ENCODE measurements at regions not wholly inside any gene's neighbourhood (a gene's known extent, or its start where the extent isn't known, plus 50 kb on each side); places are given as distances from the start of the nearest gene placed in this dataset.

DNA sequence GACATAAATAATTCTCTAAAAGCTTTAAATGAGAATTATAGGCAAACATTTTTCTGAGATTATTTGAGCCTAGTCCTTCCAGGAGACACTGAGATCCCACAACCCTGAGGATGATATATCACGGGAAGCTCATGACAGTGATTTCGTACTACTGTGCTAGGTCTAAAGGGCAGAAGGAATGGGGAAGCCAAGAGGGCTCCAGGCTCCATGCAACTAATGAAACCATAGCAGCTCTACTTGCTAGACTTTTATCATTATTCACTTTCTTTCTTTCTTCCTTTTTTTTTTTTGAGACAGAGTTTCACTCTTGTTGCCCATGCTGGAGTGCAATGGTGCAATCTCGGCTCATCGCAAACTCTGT, 57.3 kb upstream of the SGK1 start:
- no peak for DNase-seq

DNA sequence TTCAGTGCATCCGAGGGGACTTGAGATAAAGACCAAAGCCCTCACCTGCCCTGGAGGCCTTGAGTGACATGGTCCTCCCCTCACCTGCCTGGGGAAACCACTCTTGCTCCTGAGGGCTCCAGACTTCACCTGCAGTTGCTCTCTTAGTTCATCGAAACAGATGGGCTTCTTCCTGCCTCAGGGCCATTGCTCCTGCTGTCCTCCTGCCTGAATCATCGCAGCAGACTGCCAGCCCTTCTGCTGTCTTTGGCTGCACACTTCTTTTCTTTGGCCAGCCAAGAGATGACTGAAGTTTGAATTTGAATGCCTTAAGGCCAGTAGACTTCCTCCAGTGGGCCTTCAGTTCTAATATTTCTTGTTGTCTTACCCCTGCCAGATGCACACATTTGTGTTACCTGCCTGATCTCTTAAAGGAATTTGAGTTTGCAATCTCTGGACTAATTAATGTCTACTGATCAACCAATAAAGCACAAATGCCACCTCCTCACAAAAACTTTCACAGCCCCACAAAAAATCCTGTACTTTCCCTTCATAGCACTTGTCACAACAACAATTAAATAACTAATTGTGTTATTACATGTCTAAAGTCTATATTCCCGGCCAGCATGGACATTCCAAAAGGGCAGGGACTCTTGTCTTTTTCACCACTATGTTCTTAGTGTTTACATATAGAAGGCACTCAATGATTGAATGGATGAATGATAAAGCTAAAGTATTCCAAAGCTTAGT, 56.7 kb upstream of the SGK1 start:
- no peak for DNase-seq

DNA sequence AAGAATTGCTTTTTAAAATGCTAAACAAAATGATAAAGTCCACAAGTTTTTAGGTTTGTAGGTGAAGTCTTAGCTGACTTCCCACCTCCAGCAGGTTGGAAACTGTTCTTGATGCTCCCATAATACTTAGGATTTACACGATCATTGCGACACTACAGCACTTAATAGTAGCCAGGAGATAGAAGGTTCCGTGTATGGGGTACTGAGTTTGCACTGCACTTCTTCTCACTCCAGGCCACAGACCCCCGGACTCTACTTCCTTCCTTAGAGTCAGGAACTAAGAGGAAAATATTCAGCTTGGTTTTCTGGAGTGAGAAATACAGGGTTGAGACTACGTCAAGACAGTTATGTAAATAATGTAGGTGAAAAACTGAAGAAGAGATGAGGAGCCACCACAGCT, 56.1 kb upstream of the SGK1 start:
- DNase-seq, result no peak

DNA sequence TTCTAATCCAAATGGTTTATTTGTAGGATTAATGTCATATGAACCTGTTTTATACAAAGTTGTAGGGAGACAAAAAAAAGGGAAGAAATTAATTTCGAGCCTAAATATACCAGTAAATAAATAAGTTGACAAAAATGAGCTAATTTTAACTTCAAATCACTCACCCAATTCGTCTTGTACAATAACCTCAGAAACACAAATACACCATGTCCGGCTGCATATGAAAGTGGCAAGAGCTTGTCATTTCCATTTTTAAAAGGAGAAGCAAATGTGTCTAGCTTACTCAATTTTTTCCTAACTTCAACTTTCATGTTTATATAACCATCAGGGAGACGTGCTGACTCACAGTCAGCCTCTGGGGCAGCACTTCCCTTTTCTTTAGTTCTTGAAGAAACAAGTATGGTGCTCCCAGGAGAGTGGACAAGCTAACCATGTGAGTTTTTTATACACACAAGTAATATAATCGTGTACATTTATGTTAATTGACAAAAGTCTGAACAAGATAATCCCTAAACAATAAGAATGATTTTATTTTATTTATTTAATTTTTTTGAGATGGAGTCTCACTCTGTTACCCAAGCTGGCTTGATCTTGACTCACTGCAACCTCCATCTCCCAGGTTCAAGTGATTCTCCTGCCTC, 55.5 kb upstream of the SGK1 start:
- DNase-seq, result no peak

DNA sequence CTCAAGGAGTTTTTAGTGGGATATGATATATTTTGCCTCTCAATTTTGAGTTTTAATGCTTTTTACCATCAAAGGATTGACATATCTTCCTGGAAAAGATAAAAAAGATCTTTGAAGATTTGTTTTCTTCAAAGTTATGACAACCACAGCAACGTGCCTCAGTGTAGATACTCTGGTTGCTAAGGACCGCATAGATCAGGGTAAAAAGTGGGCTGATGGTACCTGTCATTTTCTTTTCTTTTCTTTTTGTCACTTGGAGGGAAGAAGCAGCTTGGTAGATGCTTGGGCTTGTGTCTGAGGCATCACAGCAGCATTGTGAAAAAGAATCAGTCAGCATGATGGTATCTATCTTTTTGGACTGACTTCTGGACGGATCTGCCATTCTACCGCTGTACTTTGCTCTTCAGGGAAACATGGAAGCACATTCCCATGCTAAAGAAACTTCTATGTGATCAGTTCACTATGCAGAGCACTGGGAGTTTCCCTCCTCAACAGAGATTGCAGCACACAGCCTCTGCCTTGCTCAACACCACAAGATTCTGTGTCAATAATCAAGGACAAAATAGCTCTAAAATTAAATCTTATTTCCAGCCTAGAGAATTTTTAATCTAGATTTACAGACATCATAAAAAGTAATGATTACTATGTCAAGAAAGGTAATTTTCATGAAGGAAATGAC, 54.8 kb upstream of the SGK1 start:
- no peak for DNase-seq

DNA sequence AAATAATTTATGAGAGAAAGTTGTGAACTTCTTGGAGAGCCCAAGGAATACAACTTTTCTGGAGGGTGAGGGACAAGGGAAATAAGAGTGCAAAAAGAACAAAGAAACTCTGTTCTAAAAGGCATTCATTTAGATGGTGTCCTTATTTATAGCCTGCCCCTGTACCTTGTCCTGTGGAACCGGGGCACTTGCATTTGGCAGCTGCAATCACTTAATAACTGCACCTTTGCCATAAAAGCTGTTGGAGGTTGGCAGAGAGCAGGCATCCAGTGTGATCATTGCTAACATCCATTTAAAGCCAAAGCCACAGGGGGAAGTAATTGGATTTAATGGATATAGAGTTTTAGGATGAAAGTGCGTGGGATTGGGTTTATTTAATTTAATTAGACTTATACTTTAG, 50.8 kb upstream of the SGK1 start:
- no peak for DNase-seq
